HCT116 (cell line): ENCODE measurements at regions not wholly inside any gene's neighbourhood (a gene's known extent, or its start where the extent isn't known, plus 50 kb on each side); places are given as distances from the start of the nearest gene placed in this dataset.

ENCODE experiments used
- ATAC-seq: fragments of 200-7000 bp; cut with Tn5 transposase; 2 replicates; pipeline ENCODE4 v1.9.1; 2020; ENCODE audit warnings: mild to moderate bottlenecking, moderate library complexity
- BruUV-seq: library from RNA; stranded (reverse); fragments of 400-500 nt; replicated peaks from 2 replicates; lab custom pipeline; 2021; lab: Mats Ljungman, UMichigan
- CTCF ChIA-PET: fragments of 300-600 bp; sonication (Branson Sonifier 250); formaldehyde crosslinking; loops from one replicate; lab custom pipeline; 2021; ENCODE audit warnings: antibody characterized with exemption; lab: Charles Lee
- POLR2A ChIA-PET: fragments of 300-600, 350-600 bp; sonication (Branson Sonifier 250); formaldehyde crosslinking; loops from one replicate; lab custom pipeline; 2021; ENCODE audit warnings: antibody characterized with exemption; lab: Charles Lee
- RAD21 ChIA-PET, 2 experiments: fragments of 300-600 bp; sonication (Branson Sonifier 250); formaldehyde crosslinking; loops; one replicate each; lab custom pipeline; 2023; ENCODE audit warnings: low total read pairs in 2 of 2; ENCODE audit not compliant: uncharacterized antibody in 2 of 2, unreplicated experiment in 2 of 2, low non-redundant PET in 1 of 2; lab: Charles Lee
- DNase-seq: peaks from one replicate; pipeline ENCODE4 v3.0.0-alpha.2; 2010; ENCODE audit warnings: low read depth, low spot score
- H2AFZ ChIP-seq: fragments of 200-600 bp; shearing (Covaris generic), sonication (generic); 2 replicates; pipeline ENCODE4 v1.6.1; 2017; ENCODE audit warnings: low read depth, mixed run types, mixed read lengths, antibody characterized with exemption, low read length; ENCODE audit not compliant: poor library complexity, severe bottlenecking
- H3K27ac ChIP-seq: 2 replicates; pipeline ENCODE4 v1.5.1; 2012; ENCODE audit warnings: low read depth, low read length
- H3K27me3 ChIP-seq: fragments of 200-600 bp; sonication (generic); 2 replicates; pipeline ENCODE4 v1.6.1; 2016; ENCODE audit warnings: mixed run types, low read length, mixed read lengths; ENCODE audit not compliant: insufficient read depth
- H3K36me3 ChIP-seq, 2 experiments: fragments of 200-500 bp in 1 of 2; fragments of 200-600 bp in 1 of 2; sonication (Bioruptor generic) in 1 of 2; sonication (generic) in 1 of 2; 2 replicates each; pipeline versions ENCODE4 v1.5.1 to v1.6.1; 2014 to 2016; ENCODE audit warnings: low read length in 2 of 2, inconsistent platforms in 1 of 2, mixed read lengths in 1 of 2, mixed run types in 1 of 2; ENCODE audit not compliant: insufficient read depth in 2 of 2, control insufficient read depth in 1 of 2
- H3K4me1 ChIP-seq, 2 experiments: fragments of 200-600 bp in 1 of 2; sonication (generic) in 1 of 2; 2 replicates each; pipeline versions ENCODE4 v1.5.1 to v1.6.1; 2012 to 2017; ENCODE audit warnings: low read length in 2 of 2, inconsistent platforms in 1 of 2, mild to moderate bottlenecking in 1 of 2, mixed read lengths in 1 of 2, mixed run types in 1 of 2, moderate library complexity in 1 of 2; ENCODE audit not compliant: insufficient read depth in 2 of 2, control insufficient read depth in 1 of 2
- H3K4me2 ChIP-seq: fragments of 200-600 bp; sonication (generic); 2 replicates; pipeline ENCODE4 v1.6.1; 2017; ENCODE audit warnings: mixed run types, low read length, mixed read lengths
- H3K4me3 ChIP-seq, 2 experiments: fragments of 200-600 bp in 1 of 2; sonication (generic) in 1 of 2; replicated peaks in 1 of 2; 2 replicates each; pipeline ENCODE4 v1.5.1; 2011 to 2016; ENCODE audit warnings: low read length in 2 of 2, control low read depth in 1 of 2, low read depth in 1 of 2, mild to moderate bottlenecking in 1 of 2, mixed read lengths in 1 of 2, mixed run types in 1 of 2
- H3K79me2 ChIP-seq: fragments of 200-600 bp; sonication (generic); 2 replicates; pipeline ENCODE4 v1.6.1; 2017; ENCODE audit warnings: mild to moderate bottlenecking, mixed run types, low read length, moderate library complexity, mixed read lengths; ENCODE audit not compliant: insufficient read depth
- H3K9ac ChIP-seq: fragments of 200-600 bp; sonication (generic); 2 replicates; pipeline ENCODE4 v1.6.1; 2016; ENCODE audit warnings: low read length, mixed read lengths
- H3K9me2 ChIP-seq: fragments of 200-600 bp; sonication (generic), shearing (Covaris generic); 2 replicates; pipeline ENCODE4 v1.6.1; 2017; ENCODE audit warnings: mixed run types, mild to moderate bottlenecking, moderate library complexity; ENCODE audit not compliant: insufficient read depth
- H3K9me3 ChIP-seq, 2 experiments: fragments of 200-500 bp in 1 of 2; fragments of 200-600 bp in 1 of 2; sonication (Bioruptor generic) in 1 of 2; sonication (generic) in 1 of 2; 2 replicates each; pipeline ENCODE4 v1.6.1; 2014 to 2017; ENCODE audit warnings: low read length in 2 of 2, mixed read lengths in 2 of 2, inconsistent platforms in 1 of 2, low read depth in 1 of 2, mild to moderate bottlenecking in 1 of 2, mixed run types in 1 of 2, moderate library complexity in 1 of 2; ENCODE audit not compliant: control insufficient read depth in 1 of 2, insufficient read depth in 1 of 2
- H4K20me1 ChIP-seq: fragments of 200-600 bp; sonication (generic), shearing (Covaris generic); 2 replicates; pipeline ENCODE4 v1.6.1; 2017; ENCODE audit warnings: mixed run types, mild to moderate bottlenecking, moderate library complexity; ENCODE audit not compliant: insufficient read depth
- ELF1 ChIP-seq: IDR thresholded peaks from 2 replicates; pipeline ENCODE4 v1.6.1; 2012; ENCODE audit warnings: low read depth, borderline replicate concordance
- FOSL1 ChIP-seq: IDR thresholded peaks from 2 replicates; pipeline ENCODE4 v1.6.1; 2012; ENCODE audit warnings: low read depth
- MAX ChIP-seq: IDR thresholded peaks from 2 replicates; pipeline ENCODE4 v1.6.1; 2012
- REST ChIP-seq: IDR thresholded peaks from 2 replicates; pipeline ENCODE4 v1.6.1; 2012; ENCODE audit warnings: low read depth
- SRF ChIP-seq: IDR thresholded peaks from 2 replicates; pipeline ENCODE4 v1.6.1; 2012; ENCODE audit warnings: low read depth
- TCF7L2 ChIP-seq: IDR thresholded peaks from 2 replicates; pipeline ENCODE4 v1.7.0; 2011; ENCODE audit warnings: borderline replicate concordance, inconsistent platforms; ENCODE audit not compliant: insufficient read depth, insufficient read length; ENCODE audit errors: extremely low read depth
- ZBTB33 ChIP-seq: IDR thresholded peaks from 2 replicates; pipeline ENCODE4 v1.6.1; 2011; ENCODE audit warnings: mild to moderate bottlenecking, low read length, moderate library complexity; ENCODE audit not compliant: insufficient replicate concordance; ENCODE audit errors: extremely low read depth
- intact Hi-C: fragments of 100-400 bp; cut with micrococcal nuclease; formaldehyde crosslinking; loops from 2 replicates; pipeline ENCODE4 v1.10.0; 2022
- TF ChIP-seq, protein P1 (sequence below), 3 experiments: fragments of 200-600 bp in 1 of 3; sonication (generic) in 1 of 3; IDR thresholded peaks in 2 of 3; conservative IDR thresholded peaks in 1 of 3; 2 replicates each; pipeline ENCODE4 v1.5.1; 2012 to 2017; ENCODE audit warnings: low read depth in 2 of 3, low read length in 2 of 3, antibody characterized with exemption in 1 of 3, borderline replicate concordance in 1 of 3, control low read depth in 1 of 3, mild to moderate bottlenecking in 1 of 3, mixed read lengths in 1 of 3, mixed run types in 1 of 3, moderate library complexity in 1 of 3; ENCODE audit not compliant: insufficient read depth in 1 of 3

GRCh38 chr4:3367866-3368265 is 73.9 kb upstream of the HGFAC start:
- intact Hi-C loops = no loop called here
- H3K9me3 ChIP-seq = no peaks in the 10 kb centered on the region
- H3K79me2 ChIP-seq = no peaks in the 10 kb centered on the region
- no peaks in the 10 kb centered on the region for H3K27me3 ChIP-seq
- ATAC-seq = no peak
- H4K20me1 ChIP-seq = no peaks in the 10 kb centered on the region
- no peaks in the 10 kb centered on the region for H3K36me3 ChIP-seq
- POLR2A ChIA-PET = no interaction called here
- TF ChIP-seq, protein P1, sequence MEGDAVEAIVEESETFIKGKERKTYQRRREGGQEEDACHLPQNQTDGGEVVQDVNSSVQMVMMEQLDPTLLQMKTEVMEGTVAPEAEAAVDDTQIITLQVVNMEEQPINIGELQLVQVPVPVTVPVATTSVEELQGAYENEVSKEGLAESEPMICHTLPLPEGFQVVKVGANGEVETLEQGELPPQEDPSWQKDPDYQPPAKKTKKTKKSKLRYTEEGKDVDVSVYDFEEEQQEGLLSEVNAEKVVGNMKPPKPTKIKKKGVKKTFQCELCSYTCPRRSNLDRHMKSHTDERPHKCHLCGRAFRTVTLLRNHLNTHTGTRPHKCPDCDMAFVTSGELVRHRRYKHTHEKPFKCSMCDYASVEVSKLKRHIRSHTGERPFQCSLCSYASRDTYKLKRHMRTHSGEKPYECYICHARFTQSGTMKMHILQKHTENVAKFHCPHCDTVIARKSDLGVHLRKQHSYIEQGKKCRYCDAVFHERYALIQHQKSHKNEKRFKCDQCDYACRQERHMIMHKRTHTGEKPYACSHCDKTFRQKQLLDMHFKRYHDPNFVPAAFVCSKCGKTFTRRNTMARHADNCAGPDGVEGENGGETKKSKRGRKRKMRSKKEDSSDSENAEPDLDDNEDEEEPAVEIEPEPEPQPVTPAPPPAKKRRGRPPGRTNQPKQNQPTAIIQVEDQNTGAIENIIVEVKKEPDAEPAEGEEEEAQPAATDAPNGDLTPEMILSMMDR (IDR thresholded peaks at IDR 0.05 in 2 of 3, conservative IDR thresholded peaks at IDR 0.05 in 1 of 3; ENCODE audit: borderline replicate concordance in 1 of 3, insufficient read depth in 1 of 3, low read depth in 2 of 3, low read length in 2 of 3) = no peak
- no peak for TF ChIP-seq SRF
- H3K4me3 ChIP-seq = no peak overlapping the region
- no peak overlapping the region for H2AFZ ChIP-seq
- CTCF ChIA-PET = no interaction called here
- H3K4me2 ChIP-seq = no peak overlapping the region
- RAD21 ChIA-PET = no interaction called here
- no peak overlapping the region for H3K9ac ChIP-seq
- H3K4me1 ChIP-seq = no peaks in the 10 kb centered on the region
- no peak overlapping the region for H3K27ac ChIP-seq
- DNase-seq = no peak
- H3K9me2 ChIP-seq = no peaks in the 10 kb centered on the region
- no TSS peak for BruUV-seq

DNA sequence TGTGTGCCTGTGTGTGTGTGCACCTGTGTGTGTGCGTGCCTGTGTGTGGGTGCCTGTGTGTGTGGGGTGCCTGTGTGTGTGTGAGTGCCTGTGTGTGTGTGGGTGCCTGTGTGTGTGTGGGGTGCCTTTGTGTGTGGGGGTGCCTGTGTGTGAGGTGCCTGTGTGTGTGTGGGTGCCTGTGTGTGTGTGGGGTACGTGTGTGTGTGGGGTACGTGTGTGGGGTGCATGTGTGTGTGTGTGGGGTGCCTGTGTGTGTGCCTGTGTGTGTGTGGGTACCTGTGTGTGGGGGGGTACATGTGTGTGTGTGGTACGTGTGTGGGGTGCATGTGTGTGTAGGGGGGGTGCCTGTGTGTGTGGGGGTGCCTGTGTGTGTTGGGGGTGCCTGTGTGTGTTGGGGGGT is 73.4 kb upstream of the HGFAC start:
- no peaks in the 10 kb centered on the region for H3K9me2 ChIP-seq
- no peaks in the 10 kb centered on the region for H4K20me1 ChIP-seq
- no TSS peak for BruUV-seq
- ChIA-PET RAD21 (no interaction called here), POLR2A (no interaction called here), CTCF (no interaction called here)
- no peak overlapping the region for H3K4me2 ChIP-seq
- H3K36me3 ChIP-seq = no peaks in the 10 kb centered on the region
- no peak overlapping the region for H3K27ac ChIP-seq
- DNase-seq (no peak), ATAC-seq (no peak)
- no peaks in the 10 kb centered on the region for H3K27me3 ChIP-seq
- H3K79me2 ChIP-seq = no peaks in the 10 kb centered on the region
- TF ChIP-seq ELF1 = no peak
- no peak for TF ChIP-seq FOSL1
- TF ChIP-seq MAX = no peak
- no peak for TF ChIP-seq ZBTB33
- no peak for TF ChIP-seq TCF7L2
- TF ChIP-seq REST = no peak
- no peaks in the 10 kb centered on the region for H3K4me1 ChIP-seq
- no peak overlapping the region for H2AFZ ChIP-seq
- no peak overlapping the region for H3K9ac ChIP-seq
- no peak overlapping the region for H3K4me3 ChIP-seq
- intact Hi-C loops = no loop called here
- no peaks in the 10 kb centered on the region for H3K9me3 ChIP-seq
